ENCODE measurements at regions not wholly inside any gene's neighbourhood (a gene's known extent, or its start where the extent isn't known, plus 50 kb on each side); places are given as distances from the start of the nearest gene placed in this dataset.
"Not testable (repeated sequence)": the region's sequence is repeated elsewhere in the genome, so short reads cannot be mapped to it uniquely, and the experiment has no call there.

DNA sequence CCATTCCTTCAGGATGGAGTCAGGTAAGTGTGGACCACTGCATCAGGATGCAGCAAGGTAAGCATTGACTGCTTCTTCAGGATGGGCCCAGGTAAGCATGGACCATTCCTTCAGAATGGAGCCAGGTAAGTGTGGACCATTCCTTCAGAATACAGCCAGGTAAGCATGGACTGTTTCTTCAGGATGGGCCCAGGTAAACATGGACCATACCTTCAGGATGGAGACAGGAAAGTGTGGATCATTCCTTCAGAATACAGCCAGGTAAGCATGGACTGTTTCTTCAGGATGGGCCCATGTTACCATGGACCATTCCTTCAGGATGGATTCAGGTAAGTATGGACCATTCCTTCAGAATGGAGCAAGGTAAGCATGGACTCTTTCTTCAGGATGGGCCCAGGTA lies 89.4 kb upstream of the SPACA7 start:
- not testable (repeated sequence) for DNase-seq

DNA sequence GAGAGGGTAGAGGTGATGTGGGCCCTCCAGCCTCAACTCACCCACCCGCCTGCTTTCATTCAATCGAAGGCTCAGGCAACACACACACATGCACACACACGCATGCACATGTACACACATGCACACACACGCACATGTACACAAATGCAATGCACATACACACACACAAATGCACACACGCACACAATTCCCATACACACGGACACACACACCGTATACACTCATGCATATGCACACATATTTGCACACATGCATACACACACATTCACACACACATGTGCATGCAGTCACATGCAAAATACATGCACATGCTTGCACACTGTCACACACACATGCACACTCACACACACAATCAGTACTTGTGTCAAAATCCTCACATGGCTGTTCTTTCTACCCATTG lies 55.9 kb upstream of the SPACA7 start:
- no peak for DNase-seq

DNA sequence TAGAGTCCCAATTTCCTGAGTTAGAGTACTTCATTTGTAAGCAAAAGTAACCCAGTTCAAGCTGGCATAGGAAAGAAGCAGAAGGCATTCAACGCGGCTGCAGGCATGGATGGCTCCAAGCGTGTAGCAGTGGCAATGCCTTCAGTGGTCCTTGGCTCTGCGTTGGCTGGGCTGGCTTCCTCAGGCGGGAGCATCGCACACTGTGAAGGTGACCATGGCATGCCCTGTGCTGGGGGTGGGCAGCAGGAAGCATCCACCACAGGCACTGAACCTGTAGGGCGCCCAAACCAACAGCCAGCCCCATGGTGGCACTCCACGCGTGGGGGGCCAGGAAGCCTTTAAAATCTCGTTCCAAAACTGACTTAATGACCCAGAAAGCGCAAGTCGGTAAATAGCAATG lies 53.6 kb upstream of the SPACA7 start:
- DNase-seq: no peak

DNA sequence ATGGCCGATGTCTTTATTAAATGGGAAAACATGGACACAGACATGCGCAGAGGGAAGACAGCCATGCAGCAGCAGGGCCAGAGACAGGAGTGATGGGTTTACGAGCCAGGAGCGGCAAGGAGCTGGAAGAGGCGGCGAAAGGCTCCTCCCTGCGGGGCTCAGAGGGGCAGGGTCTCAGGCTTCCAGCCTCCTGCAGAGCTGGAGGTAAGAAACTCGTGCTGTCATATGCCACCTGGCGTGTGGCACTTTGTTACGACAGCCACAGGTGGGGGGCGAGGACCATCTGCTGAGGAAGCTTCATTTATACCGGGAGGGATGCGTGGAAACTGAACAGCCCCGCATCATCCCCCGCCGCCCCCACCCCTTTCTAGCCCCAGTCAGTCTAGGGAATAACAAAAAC lies 52.0 kb upstream of the SPACA7 start:
- no peak for DNase-seq

DNA sequence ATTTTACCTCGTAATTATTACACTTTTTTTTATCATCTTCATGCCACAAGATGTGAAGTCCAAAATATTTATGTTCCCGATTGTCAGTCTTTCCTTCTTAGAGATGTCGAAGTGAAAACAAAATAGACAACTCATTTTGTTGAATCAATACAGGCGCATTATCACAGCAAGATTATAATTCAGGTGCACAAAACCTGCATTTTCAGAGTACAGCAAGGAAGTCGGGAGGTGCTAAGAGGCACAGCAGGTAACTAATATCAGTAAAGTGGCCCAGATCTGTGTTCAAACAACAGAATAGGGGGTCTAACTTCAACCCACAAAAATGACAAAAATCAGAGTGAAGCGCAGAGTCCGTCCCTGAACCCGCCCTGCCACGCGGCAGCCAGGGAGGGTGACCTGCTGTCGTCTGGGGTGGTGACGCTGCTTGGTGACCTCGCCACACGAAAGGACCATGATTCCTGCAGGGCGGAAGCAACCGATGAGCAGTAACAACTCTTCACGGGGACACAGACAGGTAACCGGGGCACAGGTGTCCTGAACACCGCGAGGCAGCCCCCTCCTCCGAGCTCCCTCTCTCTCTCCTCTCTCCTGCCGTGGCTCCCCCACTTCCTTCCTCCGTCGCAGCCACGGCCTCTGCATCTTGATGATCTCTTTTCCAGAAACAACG lies 50.9 kb upstream of the SPACA7 start:
- no peak for DNase-seq

DNA sequence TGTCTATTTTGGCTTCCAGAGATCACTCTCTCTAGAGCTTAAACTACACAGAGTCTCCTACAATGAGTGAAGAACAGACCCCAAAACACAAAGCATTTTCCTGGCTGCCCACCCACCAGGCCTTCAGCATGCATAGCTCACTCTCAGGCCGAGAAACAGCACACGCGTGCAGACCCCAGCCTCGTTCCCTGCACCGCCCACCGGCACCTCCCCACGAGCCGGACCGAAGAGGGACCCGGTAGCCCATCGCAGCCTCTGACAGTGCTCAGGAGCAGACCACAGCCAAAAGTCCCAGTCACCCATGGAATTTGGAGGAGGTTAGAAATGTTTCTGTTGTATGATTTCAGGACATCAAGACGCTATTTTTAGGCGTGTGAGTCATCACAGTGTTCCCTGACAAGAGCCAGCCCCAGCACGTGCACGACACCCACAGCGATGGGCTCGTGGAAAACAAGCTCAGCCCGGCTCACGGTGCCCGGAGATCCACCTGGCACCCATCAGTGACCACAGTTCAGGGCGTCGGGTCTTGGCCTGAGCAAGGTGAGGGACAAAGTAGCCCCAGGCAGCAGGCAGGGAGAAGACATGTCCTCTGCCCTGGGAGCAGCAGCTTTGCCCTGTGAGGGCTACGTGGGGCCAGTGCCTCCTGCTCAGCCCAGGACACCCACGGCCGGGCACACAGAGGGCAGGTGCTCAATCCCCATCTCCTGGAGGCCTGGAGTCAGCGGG lies 50.1 kb upstream of the SPACA7 start:
- no peak for DNase-seq
